ENCODE measurements at regions not wholly inside any gene's neighbourhood (a gene's known extent, or its start where the extent isn't known, plus 50 kb on each side); places are given as distances from the start of the nearest gene placed in this dataset.

DNA sequence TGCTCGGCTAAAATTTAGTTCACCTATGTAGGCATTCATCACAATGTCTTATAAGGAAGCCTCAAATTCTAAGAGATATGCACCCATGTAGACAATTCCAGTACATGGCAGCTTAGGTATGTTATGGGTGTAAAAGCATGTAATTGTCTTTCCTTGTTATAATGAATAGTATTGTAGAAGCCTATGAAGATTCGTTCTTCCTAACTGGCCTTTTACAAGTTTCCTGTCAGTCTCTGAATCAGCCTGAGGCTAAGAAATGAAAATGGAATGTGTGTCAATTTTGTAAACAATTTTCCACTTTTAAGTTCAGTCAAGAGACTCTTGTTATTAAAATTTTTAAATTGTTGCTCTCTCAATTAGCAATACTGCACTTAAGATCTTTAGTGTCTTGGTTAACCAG lies 189.9 kb upstream of the GALNT5 start:
- no peak for ATAC-seq

DNA sequence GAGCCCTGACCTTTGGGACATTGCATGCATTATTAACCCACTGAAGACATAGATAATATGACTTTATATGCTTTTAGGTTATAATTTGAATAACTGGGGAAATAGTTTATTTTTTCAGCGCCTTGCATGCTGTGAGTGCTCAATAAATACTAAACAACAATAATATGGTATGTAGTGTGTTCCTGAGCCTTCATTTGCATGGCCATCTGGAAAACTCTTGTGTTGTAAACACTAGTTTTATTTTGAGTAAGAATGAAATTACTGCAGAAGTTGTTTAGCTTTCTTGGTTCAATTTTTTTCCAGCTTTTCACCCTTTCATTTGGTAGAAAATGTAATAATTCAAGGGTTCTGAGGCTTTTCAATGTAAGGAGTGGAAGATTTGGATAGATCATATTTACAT lies 189.3 kb upstream of the GALNT5 start:
- TF ChIP-seq ESRRG (CRISPR knock-in tag; IDR thresholded peaks at IDR 0.05) (no peak), ZFP30 (CRISPR knock-in tag; IDR thresholded peaks at IDR 0.05) (no peak), CSDC2 (CRISPR knock-in tag; IDR thresholded peaks at IDR 0.05) (no peak), TCF4 (CRISPR knock-in tag; IDR thresholded peaks at IDR 0.05; ENCODE audit: borderline replicate concordance) (no peak), TOX (CRISPR knock-in tag; IDR thresholded peaks at IDR 0.05; ENCODE audit: borderline replicate concordance) (no peak), ZNF70 (CRISPR knock-in tag; IDR thresholded peaks at IDR 0.05) (no peak), ZFP3 (CRISPR knock-in tag; IDR thresholded peaks at IDR 0.05) (no peak), ZC3H10 (CRISPR knock-in tag; IDR thresholded peaks at IDR 0.05) (no peak)
- TF ChIP-seq, protein P1, sequence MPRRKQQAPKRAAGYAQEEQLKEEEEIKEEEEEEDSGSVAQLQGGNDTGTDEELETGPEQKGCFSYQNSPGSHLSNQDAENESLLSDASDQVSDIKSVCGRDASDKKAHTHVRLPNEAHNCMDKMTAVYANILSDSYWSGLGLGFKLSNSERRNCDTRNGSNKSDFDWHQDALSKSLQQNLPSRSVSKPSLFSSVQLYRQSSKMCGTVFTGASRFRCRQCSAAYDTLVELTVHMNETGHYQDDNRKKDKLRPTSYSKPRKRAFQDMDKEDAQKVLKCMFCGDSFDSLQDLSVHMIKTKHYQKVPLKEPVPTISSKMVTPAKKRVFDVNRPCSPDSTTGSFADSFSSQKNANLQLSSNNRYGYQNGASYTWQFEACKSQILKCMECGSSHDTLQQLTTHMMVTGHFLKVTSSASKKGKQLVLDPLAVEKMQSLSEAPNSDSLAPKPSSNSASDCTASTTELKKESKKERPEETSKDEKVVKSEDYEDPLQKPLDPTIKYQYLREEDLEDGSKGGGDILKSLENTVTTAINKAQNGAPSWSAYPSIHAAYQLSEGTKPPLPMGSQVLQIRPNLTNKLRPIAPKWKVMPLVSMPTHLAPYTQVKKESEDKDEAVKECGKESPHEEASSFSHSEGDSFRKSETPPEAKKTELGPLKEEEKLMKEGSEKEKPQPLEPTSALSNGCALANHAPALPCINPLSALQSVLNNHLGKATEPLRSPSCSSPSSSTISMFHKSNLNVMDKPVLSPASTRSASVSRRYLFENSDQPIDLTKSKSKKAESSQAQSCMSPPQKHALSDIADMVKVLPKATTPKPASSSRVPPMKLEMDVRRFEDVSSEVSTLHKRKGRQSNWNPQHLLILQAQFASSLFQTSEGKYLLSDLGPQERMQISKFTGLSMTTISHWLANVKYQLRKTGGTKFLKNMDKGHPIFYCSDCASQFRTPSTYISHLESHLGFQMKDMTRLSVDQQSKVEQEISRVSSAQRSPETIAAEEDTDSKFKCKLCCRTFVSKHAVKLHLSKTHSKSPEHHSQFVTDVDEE (CRISPR knock-in tag; IDR thresholded peaks at IDR 0.05), result no peak
- TF ChIP-seq, protein P2, sequence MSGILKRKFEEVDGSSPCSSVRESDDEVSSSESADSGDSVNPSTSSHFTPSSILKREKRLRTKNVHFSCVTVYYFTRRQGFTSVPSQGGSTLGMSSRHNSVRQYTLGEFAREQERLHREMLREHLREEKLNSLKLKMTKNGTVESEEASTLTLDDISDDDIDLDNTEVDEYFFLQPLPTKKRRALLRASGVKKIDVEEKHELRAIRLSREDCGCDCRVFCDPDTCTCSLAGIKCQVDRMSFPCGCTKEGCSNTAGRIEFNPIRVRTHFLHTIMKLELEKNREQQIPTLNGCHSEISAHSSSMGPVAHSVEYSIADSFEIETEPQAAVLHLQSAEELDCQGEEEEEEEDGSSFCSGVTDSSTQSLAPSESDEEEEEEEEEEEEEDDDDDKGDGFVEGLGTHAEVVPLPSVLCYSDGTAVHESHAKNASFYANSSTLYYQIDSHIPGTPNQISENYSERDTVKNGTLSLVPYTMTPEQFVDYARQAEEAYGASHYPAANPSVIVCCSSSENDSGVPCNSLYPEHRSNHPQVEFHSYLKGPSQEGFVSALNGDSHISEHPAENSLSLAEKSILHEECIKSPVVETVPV (CRISPR knock-in tag; IDR thresholded peaks at IDR 0.05), result no peak
- ATAC-seq, result no peak

More for the DNA sequence above, 189.9 kb upstream of the GALNT5 start:
- TF ChIP-seq OSR1 (CRISPR knock-in tag; IDR thresholded peaks at IDR 0.05), result no peak

DNA sequence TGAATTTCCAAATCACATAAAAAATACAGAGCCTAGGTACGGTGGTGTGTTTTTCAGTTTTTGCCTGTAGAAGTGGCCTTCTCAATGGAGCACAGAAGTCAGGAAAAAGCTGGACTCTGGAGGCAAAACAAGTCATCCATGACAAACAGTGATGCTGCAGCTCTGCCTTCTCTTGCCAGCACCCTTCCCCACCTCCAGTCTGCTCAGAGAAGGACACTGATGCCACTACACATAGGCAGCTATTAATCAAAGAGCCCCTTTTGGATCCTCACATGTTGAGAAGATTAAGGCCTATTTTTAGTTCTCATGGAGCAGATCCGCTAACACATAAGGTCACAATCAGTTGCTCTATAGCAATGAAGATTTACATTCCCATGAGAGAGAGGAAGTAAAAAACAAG lies 181.6 kb upstream of the GALNT5 start:
- no peak for ATAC-seq
- TF ChIP-seq CSDC2 (CRISPR knock-in tag; IDR thresholded peaks at IDR 0.05), result no peak
- TF ChIP-seq, protein P3, sequence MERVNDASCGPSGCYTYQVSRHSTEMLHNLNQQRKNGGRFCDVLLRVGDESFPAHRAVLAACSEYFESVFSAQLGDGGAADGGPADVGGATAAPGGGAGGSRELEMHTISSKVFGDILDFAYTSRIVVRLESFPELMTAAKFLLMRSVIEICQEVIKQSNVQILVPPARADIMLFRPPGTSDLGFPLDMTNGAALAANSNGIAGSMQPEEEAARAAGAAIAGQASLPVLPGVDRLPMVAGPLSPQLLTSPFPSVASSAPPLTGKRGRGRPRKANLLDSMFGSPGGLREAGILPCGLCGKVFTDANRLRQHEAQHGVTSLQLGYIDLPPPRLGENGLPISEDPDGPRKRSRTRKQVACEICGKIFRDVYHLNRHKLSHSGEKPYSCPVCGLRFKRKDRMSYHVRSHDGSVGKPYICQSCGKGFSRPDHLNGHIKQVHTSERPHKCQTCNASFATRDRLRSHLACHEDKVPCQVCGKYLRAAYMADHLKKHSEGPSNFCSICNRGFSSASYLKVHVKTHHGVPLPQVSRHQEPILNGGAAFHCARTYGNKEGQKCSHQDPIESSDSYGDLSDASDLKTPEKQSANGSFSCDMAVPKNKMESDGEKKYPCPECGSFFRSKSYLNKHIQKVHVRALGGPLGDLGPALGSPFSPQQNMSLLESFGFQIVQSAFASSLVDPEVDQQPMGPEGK (CRISPR knock-in tag; IDR thresholded peaks at IDR 0.05; ENCODE audit: borderline replicate concordance), result no peak
- no peak for TF ChIP-seq TOX (CRISPR knock-in tag; IDR thresholded peaks at IDR 0.05; ENCODE audit: borderline replicate concordance)
- TF ChIP-seq OSR1 (CRISPR knock-in tag; IDR thresholded peaks at IDR 0.05), result no peak
- TF ChIP-seq ESRRG (CRISPR knock-in tag; IDR thresholded peaks at IDR 0.05), result no peak
- TF ChIP-seq ZFP30 (CRISPR knock-in tag; IDR thresholded peaks at IDR 0.05), result no peak

DNA sequence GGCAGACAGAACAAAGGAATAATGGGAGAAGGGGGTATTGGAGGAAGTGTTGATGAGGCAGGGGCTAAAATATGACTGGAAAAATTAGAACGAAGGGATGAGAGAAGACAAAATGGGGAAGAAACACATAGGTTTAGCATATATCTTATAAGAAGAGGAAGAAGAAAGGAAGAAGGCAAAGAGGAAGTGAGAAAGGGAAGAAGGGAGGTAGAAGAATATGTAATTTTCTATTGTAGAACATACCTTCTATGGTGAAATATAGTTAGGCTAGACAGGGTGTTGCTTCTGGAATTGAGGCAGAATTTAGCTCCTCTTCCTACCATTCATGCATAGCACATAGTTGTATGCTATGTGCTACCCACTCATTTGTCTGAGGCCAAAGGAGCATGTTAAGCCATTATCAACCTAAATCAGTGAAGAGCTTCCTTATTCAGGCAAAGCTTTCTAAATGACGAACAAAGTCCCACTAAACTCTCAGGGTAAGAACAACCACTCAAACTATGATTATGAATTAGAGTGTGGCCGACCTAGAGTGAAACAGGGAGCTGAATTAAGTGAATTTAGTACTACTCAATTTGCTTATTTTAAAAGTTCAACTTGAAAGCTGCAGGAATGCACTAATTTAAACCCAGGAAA lies 180.9 kb upstream of the GALNT5 start:
- no peak for ATAC-seq
- TF ChIP-seq, protein P4, sequence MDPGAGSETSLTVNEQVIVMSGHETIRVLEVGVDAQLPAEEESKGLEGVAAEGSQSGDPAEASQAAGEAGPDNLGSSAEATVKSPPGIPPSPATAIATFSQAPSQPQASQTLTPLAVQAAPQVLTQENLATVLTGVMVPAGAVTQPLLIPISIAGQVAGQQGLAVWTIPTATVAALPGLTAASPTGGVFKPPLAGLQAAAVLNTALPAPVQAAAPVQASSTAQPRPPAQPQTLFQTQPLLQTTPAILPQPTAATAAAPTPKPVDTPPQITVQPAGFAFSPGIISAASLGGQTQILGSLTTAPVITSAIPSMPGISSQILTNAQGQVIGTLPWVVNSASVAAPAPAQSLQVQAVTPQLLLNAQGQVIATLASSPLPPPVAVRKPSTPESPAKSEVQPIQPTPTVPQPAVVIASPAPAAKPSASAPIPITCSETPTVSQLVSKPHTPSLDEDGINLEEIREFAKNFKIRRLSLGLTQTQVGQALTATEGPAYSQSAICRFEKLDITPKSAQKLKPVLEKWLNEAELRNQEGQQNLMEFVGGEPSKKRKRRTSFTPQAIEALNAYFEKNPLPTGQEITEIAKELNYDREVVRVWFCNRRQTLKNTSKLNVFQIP (CRISPR knock-in tag; IDR thresholded peaks at IDR 0.05; ENCODE audit: borderline replicate concordance, low read depth), result no peak
- TF ChIP-seq TCF4 (CRISPR knock-in tag; IDR thresholded peaks at IDR 0.05; ENCODE audit: borderline replicate concordance), result no peak

DNA sequence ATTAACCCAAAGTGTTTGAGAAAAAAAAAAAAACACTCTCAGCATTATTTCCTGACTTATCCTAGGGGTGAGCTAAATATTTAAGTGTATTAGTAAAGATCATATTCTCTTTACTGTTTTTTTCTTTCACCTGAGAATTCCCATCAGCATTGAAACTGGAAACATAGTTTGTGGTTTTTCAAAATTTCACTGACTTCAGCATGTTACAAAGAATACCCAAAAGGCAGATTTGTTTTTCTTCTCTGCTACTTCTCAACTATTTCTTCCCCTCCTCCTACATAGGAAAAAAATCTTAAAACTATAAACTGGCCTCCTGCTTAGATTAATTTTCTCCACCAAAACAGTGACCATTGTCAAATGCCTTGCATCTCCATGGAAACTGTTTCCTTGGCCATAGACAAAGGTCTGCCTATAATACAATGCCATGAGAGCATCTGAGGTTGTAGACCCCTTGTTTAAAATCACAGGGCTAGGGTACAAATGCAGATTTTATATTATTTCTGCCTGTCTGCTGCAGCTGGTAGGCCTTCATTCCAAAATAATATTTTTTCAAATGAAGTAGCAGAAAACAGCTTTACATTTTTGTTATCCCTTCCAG lies 179.7 kb upstream of the GALNT5 start:
- ATAC-seq, result no peak
- TF ChIP-seq OSR1 (CRISPR knock-in tag; IDR thresholded peaks at IDR 0.05), result no peak
- TF ChIP-seq, protein P1 (CRISPR knock-in tag; IDR thresholded peaks at IDR 0.05), result no peak
- no peak for TF ChIP-seq ESRRG (CRISPR knock-in tag; IDR thresholded peaks at IDR 0.05)
- no peak for TF ChIP-seq TOX (CRISPR knock-in tag; IDR thresholded peaks at IDR 0.05; ENCODE audit: borderline replicate concordance)
- TF ChIP-seq SNAI2 (CRISPR knock-in tag; IDR thresholded peaks at IDR 0.05), result no peak
- TF ChIP-seq GLIS3 (CRISPR knock-in tag; IDR thresholded peaks at IDR 0.05), result no peak
- TF ChIP-seq ZC3H10 (CRISPR knock-in tag; IDR thresholded peaks at IDR 0.05), result no peak
- TF ChIP-seq TCF4 (CRISPR knock-in tag; IDR thresholded peaks at IDR 0.05; ENCODE audit: borderline replicate concordance), result no peak
- TF ChIP-seq, protein P5, sequence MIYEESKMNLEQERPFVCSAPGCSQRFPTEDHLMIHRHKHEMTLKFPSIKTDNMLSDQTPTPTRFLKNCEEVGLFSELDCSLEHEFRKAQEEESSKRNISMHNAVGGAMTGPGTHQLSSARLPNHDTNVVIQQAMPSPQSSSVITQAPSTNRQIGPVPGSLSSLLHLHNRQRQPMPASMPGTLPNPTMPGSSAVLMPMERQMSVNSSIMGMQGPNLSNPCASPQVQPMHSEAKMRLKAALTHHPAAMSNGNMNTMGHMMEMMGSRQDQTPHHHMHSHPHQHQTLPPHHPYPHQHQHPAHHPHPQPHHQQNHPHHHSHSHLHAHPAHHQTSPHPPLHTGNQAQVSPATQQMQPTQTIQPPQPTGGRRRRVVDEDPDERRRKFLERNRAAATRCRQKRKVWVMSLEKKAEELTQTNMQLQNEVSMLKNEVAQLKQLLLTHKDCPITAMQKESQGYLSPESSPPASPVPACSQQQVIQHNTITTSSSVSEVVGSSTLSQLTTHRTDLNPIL (CRISPR knock-in tag; IDR thresholded peaks at IDR 0.05; ENCODE audit: low read depth), result no peak
- no peak for TF ChIP-seq ZFP30 (CRISPR knock-in tag; IDR thresholded peaks at IDR 0.05)
- TF ChIP-seq BACH2 (CRISPR knock-in tag; IDR thresholded peaks at IDR 0.05; ENCODE audit: borderline replicate concordance), result no peak
- TF ChIP-seq CSDC2 (CRISPR knock-in tag; IDR thresholded peaks at IDR 0.05), result no peak
- TF ChIP-seq RARB (CRISPR knock-in tag; IDR thresholded peaks at IDR 0.05), result no peak
- TF ChIP-seq, protein P2 (CRISPR knock-in tag; IDR thresholded peaks at IDR 0.05), result no peak
